HG02759 (cell line): ENCODE measurements at regions not wholly inside any gene's neighbourhood (a gene's known extent, or its start where the extent isn't known, plus 50 kb on each side); places are given as distances from the start of the nearest gene placed in this dataset.
"Not testable (repeated sequence)": the region's sequence is repeated elsewhere in the genome, so short reads cannot be mapped to it uniquely, and the experiment has no call there.

Source experiments
- ATAC-seq: cut with Tn5 transposase; IDR thresholded peaks from one replicate; pipeline ENCODE4 v1.9.1; 2021; ENCODE audit warnings: mild to moderate bottlenecking, moderate library complexity; ENCODE audit not compliant: unreplicated experiment

DNA sequence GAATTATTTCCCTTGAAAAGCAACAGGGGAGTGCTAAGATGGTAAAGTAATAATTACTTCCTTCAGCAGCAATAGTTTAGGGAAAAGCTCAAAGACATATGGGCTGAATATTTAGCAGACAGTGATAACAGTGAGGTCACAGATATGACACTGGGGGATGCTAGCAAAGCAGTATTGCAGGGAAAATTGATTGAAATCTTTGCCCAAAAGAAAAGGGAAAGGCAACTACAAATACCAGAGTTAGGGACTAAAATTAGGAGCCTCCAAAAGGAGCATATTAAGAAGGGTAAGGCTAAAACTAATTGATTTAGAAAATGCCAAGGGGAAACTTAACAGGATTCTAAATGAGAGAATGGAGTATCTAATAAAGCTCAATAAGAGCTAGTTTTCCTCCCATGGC lies 1191.3 kb upstream of the TENM3 start:
- ATAC-seq = no peak

DNA sequence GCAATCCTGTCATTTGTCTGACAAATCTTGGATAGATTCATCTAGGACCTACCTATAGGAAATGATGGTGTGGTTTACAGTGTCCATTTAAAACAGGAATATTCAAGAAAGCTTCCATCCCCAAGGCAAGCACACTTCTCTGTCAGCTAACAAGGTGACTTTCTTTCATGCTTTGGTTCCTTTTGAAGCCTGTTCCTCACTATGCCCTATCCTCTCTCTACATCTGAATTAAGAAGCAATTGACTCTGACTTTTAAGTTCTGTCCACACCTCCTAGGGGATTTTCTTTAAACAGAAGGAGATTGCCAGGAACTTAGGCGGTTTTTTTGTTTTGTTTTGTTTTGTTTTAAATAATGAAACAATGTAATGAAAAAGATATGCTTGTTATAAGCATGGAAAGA lies 1181.4 kb upstream of the TENM3 start:
- ATAC-seq = no peak

DNA sequence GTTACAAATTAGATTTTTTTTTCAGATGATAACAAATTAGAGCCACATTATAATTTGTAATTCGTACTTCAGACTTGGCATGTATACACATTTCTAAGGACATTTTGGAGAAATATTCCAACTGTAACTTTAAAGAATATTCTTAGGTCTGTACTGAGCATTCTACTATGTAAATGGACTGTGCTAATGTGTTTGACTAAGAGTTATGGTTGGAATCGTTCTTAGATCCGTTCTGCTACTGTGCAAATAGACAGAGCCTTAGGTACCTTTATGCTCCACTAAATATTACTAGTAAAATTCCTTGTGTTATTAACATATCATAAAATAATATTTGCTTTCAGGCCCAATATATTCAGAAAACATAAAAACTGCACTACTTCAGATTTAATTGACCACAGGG lies 1180.0 kb upstream of the TENM3 start:
- no peak for ATAC-seq

DNA sequence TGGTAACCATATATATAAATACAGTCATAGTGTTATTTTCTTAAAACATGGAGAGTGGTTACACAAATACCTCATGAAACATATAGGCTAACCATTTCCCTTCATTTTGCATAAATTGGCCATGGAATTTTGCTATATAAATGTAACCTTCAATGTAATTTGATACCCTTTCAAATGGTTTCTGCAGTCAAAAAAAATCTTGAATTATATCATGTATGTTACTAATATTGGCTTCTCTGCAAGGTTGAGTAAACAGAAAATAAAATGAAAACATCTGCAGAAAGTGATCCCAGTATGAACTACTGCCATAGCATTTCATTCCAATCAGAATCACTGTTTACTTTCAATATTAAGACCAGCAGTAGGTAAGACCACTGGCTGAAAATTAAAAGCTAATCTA lies 1165.9 kb upstream of the TENM3 start:
- no peak for ATAC-seq

DNA sequence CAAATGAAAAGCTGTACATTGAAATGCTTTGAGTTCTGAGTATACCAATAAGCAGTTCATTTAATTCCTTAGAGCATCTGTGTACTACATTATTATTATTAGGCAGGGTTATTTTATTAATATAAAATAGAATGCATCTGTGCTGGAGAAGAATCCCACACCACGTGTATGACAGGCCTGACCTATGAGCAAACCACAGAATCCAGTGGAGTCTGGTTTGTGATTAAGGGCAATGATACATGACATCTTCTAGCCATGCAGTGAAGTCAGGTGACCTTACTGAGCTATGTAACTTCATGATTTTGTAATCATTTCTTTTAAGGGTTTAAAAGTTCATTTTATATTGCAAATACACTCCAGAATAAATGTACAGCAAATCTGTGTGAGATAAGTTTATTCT lies 1165.0 kb upstream of the TENM3 start:
- no peak for ATAC-seq

DNA sequence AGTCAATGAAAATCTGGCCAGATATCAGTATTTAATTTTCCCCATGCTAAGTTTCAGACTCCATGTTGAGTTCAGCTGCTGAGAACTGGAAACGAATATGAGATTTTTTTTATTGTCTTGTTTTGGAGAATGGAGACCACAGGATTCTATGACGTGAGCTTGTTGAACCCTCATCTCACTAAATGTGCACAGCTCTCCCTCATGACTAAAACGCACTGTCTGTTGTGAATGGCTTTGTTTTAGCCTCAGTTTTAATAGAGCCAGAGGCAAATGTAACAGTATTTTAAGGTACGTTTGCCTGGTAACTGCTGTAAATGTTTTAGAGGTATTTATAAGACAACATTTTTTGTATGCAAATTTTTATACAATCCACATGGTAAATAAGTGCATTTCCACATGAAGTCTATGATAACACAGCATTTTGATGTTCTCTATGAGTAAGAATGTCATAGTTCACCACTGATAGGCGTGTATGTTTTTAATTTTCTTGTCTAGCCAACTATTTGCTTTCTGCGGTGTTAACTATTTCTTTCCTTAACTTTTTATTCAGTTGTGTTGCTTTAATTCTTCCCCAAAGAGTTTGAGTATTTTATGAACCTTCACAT lies 1159.3 kb upstream of the TENM3 start:
- ATAC-seq = no peak

DNA sequence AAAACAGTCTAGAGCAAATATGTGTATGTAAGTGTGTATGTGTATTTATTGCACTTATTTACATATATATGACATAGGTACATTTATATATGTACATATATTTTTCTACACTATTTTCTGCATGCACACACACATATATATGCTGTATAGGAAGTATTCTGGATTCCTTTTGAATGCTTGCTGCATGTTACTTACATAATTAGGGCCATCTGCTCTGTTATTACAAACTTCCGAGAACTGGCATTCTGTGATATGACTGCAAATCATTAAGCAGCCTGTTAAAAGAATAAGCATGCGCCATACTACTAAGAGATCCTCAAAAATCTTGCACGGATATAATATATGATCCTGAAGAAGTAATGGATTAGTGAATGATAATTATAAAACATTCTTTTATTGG lies 1157.6 kb upstream of the TENM3 start:
- no peak for ATAC-seq

DNA sequence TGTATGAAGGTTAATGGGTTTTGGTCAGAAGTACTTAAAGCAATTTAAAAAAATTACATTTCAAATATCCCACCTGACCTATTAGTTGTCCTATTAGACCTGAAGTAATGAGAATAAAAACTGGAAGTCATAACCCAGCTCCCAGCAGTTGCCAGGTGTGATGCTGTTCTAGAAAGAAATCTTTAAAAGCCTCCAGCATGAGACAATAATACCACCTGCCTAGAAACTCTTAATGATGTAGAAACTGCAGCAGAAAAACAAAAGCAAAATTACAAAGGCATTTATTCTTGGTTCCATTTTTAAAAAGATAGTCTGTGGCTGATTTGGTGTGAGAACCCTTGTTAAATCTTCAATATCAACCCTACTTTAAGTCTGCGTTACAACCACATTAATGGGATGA lies 1137.7 kb upstream of the TENM3 start:
- ATAC-seq = no peak

DNA sequence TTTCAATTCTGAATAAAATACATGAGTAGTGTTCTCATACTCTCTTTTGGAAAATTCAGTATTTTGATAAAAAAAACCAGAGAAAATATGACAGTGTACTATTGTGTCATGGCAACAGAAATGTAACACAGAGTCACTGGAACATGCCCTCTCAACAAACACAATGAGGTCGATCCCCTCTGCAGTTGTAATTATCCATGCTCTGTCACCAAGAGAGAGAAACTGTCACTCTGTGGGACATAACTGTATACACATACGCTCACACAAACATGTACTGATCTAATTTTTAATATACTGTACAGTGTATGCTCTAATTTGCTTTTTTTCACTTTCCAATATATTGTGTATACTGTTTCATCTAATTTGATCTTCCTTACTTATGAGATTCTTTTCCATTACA lies 1136.8 kb upstream of the TENM3 start:
- no peak for ATAC-seq

DNA sequence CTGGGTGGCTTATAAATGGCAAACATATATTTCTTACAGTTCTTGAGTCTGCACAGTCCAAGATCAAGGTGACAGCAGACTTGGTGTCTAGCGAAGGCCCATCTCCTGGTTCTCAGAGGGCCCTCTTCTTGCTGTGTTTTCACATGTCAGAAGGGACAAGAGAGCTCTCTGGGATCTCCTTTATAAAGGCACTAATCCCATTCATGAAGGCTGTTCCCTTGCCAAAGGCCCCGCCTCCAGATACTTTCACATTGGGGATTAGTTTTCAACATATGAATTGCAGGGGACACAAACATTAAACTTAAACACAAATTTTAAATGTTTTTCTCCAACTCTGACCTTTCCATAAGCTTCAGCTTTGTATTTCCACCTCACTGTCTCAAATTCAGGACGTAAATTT lies 1135.0 kb upstream of the TENM3 start:
- no peak for ATAC-seq

DNA sequence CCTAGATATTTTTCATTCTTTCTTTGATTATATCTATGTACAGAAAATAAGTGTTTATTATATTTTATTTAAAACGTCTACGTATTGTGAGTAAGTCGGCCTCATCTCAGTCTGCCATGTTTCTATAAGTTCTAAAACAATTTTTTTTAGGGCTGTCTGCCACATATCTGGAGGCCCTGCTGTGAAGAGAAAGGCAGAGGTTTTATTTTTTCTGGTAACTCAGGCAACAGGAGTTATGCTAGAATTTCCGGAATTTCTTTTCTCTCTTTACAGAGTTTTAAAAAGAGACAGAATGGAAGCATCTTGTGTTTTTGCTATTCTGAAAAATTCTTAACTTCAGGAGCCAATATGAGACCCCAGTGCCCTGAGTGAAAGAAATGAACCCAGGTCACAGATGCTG lies 1124.0 kb upstream of the TENM3 start:
- ATAC-seq = no peak

DNA sequence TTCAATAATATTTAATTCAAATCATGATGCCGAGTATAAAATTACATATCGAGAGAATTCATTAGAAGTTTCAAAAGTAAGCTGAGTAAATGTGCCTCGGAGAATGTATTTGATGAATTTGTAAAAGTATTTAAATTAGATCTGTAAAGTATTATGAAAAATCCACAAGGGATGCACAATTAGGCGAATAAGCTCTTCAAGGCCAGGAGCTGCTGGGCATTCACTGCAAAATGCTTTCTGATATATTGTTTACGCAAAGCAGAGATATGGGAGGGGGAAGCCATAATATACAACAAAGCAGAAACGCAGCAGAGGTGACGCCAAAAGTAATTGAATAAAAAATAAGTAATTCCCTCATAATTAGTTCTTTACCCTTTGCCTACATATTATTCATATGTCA lies 1121.5 kb upstream of the TENM3 start:
- no peak for ATAC-seq

DNA sequence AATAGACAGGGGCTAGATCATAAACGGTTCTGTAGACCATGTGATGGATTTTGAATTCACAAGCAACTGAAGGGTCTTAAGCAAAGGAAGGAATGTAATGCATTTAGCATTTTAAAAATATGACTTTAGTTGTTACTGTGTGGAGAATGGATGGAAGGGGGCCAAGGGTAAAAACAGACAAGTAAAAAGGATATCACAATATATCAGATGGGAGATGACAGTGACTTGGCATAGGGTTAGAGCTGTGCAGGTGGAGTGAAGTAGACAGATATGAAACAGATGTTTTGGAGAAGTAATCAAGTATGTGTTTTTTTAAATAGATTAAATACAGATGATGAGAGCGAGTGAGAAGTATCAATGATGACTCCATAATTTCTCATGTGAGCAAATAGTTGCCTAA lies 1116.0 kb upstream of the TENM3 start:
- ATAC-seq = no peak

DNA sequence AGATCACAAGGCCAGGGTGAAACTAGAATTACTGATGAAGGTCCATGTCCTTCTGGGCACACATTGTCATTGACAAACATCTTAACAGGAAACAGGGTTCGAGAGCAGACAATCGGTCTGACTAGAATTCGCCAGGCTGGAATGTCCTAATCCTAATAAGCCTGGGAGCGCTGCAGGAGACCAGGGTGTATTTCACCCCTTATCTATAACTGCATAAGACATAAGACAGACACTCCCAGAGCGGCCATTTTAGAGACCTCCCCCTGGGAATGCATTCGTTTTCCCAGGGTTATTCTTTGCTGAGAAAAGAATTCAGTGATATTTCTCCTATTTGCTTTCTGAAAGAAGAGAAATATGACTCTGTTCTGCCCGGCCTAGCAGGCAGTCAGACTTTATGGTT lies 1112.9 kb upstream of the TENM3 start:
- not testable (repeated sequence) for ATAC-seq

DNA sequence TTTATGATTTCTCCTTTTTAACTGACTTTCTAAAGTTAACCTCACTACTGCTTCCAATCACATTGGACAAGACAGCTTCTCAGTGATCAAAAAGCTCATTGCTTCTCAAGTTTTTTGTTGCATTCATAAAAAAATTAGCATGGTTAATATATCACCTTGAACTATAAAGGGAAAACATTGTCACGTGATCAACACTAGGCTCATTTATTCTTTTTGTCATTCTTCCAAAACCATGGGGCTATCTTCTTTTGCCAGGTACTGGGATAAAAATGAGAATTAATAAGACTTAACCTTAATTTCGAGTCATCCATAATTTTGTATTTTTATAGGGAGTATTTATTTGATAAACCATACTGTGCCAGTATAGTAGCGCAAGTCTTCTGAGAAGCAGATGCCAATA lies 1105.9 kb upstream of the TENM3 start:
- ATAC-seq = no peak

DNA sequence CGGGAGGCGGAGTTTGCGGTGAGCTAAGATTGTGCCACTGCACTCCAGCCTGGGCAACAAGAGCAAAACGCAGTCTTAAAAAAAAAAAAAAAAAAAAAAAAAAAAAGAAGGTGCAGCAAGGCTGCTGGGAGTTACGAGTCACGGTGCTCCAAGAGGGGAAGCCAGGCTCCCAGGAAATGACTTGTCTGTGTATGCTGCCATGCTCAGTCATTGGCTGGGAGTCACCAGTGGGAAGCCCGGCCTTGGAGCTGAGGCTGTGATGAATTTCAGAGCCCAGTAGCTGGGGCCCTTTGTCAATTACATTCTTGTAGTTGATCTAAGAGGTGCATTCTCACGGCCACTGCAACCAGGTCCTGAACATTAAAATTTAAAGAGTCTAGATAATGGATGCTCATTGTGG lies 1105.1 kb upstream of the TENM3 start:
- no peak for ATAC-seq

DNA sequence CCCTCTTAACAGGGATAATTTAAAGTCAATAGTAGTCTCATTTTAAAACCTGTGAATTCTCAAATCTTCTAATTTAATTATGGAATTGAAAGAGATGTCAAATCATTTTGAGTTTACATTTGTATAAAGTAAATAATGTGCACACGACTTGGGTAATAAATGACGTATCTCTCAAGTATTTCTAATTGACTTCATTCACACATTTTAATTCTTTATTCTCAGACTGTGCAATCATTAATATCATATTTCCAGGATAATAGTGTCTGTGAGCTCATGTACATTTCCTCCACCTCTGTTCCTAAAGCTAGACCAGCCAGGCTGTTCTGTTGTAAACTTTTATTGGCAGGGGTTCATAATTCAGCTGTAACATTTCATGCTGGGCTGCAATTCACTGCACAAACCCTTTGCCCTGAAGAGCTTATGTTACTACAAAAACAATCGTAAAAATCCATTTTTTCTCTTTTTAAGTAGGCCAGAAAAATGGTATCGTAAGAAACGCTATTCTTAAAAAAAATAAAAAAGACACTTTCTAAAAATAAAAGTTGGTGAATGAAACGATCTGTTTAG lies 1103.1 kb upstream of the TENM3 start:
- no peak for ATAC-seq

DNA sequence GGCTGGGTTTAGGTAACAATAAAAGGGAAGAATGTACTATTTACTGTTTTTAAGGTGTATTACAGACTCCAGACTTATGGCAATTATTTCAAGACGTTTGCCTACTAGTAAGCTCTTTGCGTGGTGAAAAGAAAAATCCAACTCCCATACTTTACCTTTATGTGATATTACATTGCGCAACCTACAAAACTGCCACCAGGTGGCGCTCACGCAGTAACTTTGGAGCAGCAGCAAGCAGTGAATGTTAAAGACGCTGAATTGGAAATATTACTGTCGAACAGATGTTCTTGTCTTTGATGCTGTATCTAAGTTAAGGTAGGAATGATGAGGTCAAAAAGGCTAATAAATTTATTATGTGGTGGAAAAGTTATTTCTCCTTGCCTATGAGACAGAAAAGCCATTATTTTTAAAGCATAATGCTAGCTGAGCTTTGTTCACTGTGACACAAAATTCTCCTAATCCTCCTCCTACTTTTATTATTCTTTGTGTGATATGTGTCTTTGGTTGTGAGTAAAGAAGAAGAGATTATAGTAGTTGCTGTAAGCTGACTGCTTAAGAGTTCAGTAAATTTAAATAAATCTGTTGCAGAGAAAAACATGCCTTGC lies 1099.8 kb upstream of the TENM3 start:
- peak; percentile 94 for ATAC-seq

DNA sequence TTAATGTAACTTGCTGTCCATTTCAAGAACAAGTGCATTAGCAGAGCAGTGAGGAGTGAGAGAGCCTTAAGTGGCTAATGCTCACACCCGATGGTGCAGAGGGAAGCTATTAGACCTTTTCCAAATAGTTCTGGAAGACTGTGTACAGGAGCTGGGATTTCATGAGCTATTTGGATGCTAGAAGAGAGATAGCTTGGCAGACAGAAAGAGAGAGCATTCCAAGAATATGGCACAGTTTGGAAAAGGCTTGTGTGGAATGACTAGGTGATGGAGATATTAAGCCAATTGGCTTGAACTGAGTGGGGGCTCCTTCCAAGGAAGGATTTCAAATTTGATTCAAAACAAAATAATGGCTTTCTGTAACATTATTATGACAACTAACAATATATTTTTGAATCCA lies 1097.2 kb upstream of the TENM3 start:
- ATAC-seq = no peak

DNA sequence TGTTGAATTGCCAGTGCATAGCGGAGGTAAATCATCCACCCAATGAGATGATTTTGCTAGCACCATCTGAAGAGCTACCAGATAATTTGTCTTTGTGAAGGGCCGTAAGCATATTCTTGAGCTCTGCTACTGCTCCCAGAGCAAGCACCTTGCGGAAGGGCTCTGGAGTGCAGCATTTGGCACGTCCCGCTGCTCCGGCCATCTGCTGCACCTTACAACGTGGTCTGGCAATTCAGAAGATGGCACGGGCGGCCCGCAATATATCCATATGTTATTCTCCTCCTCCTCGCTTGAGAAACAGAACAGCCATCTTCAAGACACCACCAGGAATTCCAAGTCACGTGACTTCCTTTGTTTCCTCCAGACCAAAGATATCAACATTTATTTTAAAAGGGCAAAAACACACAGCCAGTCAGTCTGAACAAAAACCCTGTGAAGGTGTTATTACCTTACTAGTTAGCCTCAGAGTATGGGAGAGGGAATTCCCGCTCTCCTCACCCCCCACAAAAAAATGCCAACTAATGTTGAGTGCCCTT lies 1095.7 kb upstream of the TENM3 start:
- ATAC-seq = no peak

DNA sequence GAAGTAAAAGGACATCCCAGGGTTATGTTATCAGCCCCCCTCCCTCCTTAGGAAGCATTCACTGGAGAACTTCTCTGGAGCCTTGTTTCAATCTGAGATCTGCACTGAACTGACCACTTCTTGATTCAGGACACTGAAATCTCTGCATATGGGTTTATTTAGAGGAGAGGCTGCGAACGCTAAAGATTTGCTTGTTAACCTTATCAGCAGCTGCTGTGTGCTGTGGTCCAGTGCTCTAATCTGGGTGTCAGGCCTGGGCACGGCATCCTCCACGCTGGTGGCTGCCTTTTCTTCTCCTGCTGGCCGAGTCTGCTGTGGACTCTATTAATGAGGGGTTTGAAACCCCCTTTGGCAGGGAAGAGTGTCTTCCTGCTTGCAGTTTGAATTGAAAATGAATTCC lies 1094.7 kb upstream of the TENM3 start:
- no peak for ATAC-seq

DNA sequence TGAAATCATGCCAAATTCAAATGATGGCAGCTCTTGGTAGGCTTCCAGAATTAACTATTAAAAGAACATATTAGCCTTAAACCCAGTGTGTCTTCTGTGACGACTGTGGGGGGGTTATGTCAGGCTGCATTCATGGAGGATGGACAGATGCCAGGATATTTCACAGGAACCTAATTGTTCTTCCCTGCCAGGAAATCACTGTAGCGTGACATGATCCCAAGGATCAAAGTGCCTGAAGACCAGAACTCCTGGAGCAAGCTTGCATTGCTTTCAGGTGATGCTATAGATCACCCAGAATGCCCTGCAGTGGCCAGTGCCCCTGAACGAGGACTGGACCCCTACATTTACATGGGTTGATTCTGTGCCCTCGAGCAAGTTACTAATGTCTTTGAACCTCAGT lies 1093.0 kb upstream of the TENM3 start:
- no peak for ATAC-seq

DNA sequence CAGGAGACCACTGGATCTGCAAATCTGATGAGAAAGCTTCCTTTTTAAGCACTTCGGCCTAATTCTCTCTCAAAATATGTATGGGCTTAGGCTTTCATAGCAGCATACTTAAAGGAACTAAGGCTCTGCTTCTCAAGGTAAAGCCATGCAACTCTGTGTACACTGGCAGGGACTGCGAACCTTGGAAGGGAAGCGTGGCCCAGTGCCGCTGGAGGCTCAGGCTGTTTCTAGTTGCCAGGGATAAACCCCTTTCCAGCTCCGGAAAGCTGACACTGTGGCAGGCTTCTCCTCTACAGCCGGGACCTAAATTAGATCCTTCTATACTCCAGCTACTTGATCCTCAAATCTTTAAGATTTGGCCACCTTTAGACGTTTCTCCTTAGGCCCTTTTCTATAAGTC lies 1091.3 kb upstream of the TENM3 start:
- no peak for ATAC-seq
